ENCODE measurements at regions not wholly inside any gene's neighbourhood (a gene's known extent, or its start where the extent isn't known, plus 50 kb on each side); places are given as distances from the start of the nearest gene placed in this dataset.
A peak's percentile ranks its signal among the peaks of the same experiment; 100 is the strongest.
"Not testable (repeated sequence)": the region's sequence is repeated elsewhere in the genome, so short reads cannot be mapped to it uniquely, and the experiment has no call there.

GRCh38 chr12:105444653-105445102 lies 114.2 kb downstream of the C12orf75 start:
- no peaks in the 10 kb centered on the region for H3K36me3 Mint-ChIP-seq
- DNase-seq = no peak
- no peak for ATAC-seq (ENCODE audit: low read depth in 2 of 2)
- H3K27ac Mint-ChIP-seq = no peak overlapping the region
- H3K9me3 Mint-ChIP-seq = peaks cover 7 to 11% (median 9%) of the 10 kb centered on the region in 7 donors
- no peak overlapping the region for H3K4me3 Mint-ChIP-seq
- H3K27me3 Mint-ChIP-seq = peaks cover 24 to 52% (median 38%) of the 10 kb centered on the region in 3 donors
- H3K4me1 Mint-ChIP-seq = peaks cover 7 to 9% (median 8%) of the 10 kb centered on the region in 3 donors

GRCh38 chr12:105445249-105445648 lies 114.8 kb downstream of the C12orf75 start:
- no peak overlapping the region for H3K4me3 Mint-ChIP-seq
- H3K27ac Mint-ChIP-seq = no peak overlapping the region
- ATAC-seq (ENCODE audit: low read depth in 2 of 2) = no peak
- peaks cover 1 to 3% (median 3%) of the 10 kb centered on the region in 3 donors for H3K4me1 Mint-ChIP-seq
- H3K27me3 Mint-ChIP-seq = peaks cover 27 to 58% (median 42%) of the 10 kb centered on the region in 3 donors
- H3K36me3 Mint-ChIP-seq = no peaks in the 10 kb centered on the region
- no peak for DNase-seq
- peaks cover 1 to 6% (median 3%) of the 10 kb centered on the region in 7 donors for H3K9me3 Mint-ChIP-seq

GRCh38 chr12:105445649-105446048 lies 115.2 kb downstream of the C12orf75 start:
- no peaks in the 10 kb centered on the region for H3K36me3 Mint-ChIP-seq
- peaks cover 0 to 5% (median 2%) of the 10 kb centered on the region in 7 donors for H3K9me3 Mint-ChIP-seq

GRCh38 chr12:105446460-105446859 lies 116.0 kb downstream of the C12orf75 start:
- H3K27ac Mint-ChIP-seq; DNase-seq; H3K4me1 Mint-ChIP-seq; H3K4me3 Mint-ChIP-seq; H3K36me3 Mint-ChIP-seq; ATAC-seq (ENCODE audit: low read depth in 2 of 2); H3K9me3 Mint-ChIP-seq: not testable (repeated sequence)
- H3K27me3 Mint-ChIP-seq = peaks cover 35 to 58% (median 49%) of the 10 kb centered on the region in 3 donors

More at GRCh38 chr12:105445649-105446048, 115.2 kb downstream of the C12orf75 start:
- no peak for DNase-seq
- no peak overlapping the region for H3K4me3 Mint-ChIP-seq
- H3K4me1 Mint-ChIP-seq = peaks cover 0 to 3% (median 0%) of the 10 kb centered on the region in 3 donors
- ATAC-seq (ENCODE audit: low read depth in 2 of 2) = no peak
- H3K27me3 Mint-ChIP-seq = peaks cover 27 to 58% (median 42%) of the 10 kb centered on the region in 3 donors
- H3K27ac Mint-ChIP-seq = no peak overlapping the region

GRCh38 chr12:105449431-105449830 lies 118.9 kb downstream of the C12orf75 start:
- H3K4me1 Mint-ChIP-seq = peaks cover 0 to under 1% (median 0%) of the 10 kb centered on the region in 3 donors
- ATAC-seq (ENCODE audit: low read depth in 2 of 2) (no peak), DNase-seq (no peak)
- no peaks in the 10 kb centered on the region for H3K36me3 Mint-ChIP-seq
- H3K27me3 Mint-ChIP-seq = peaks cover 24 to 41% (median 32%) of the 10 kb centered on the region in 3 donors
- no peak overlapping the region for H3K4me3 Mint-ChIP-seq
- H3K9me3 Mint-ChIP-seq = peaks cover 0 to 1% (median 0%) of the 10 kb centered on the region in 7 donors
- no peak overlapping the region for H3K27ac Mint-ChIP-seq

DNA sequence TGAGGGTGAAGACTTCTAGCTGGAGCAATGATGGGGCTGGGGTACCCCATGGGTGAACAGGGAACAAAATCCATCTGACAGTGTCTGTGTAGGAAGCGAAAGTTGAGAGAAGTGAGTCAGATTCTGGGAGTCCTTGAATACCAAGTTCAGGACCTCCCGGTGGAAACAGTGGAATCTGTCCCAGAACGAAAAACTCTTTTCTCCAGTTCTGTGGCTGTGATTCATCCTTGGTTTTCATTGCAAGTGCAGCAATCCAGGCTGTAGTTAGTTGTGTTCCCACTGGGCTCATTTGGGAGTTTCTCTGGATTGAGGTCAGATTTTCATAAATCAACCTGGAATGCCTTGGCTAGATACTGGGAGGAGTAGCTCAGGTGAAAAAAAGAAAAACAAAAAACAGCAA lies 120.7 kb downstream of the C12orf75 start:
- peaks cover 0 to 1% (median 0%) of the 10 kb centered on the region in 7 donors for H3K9me3 Mint-ChIP-seq
- ATAC-seq (ENCODE audit: low read depth in 2 of 2) (no peak), DNase-seq (no peak)
- H3K36me3 Mint-ChIP-seq = no peaks in the 10 kb centered on the region
- H3K27ac Mint-ChIP-seq = no peak overlapping the region
- H3K4me3 Mint-ChIP-seq = no peak overlapping the region
- peaks cover 22 to 38% (median 30%) of the 10 kb centered on the region in 3 donors for H3K27me3 Mint-ChIP-seq
- H3K4me1 Mint-ChIP-seq = no peaks in the 10 kb centered on the region

GRCh38 chr12:105451798-105452197 lies 121.3 kb downstream of the C12orf75 start:
- Mint-ChIP-seq H3K36me3 (no peaks in the 10 kb centered on the region), H3K4me1 (no peaks in the 10 kb centered on the region), H3K27me3 (peaks cover 22 to 38% (median 27%) of the 10 kb centered on the region in 3 donors), H3K9me3 (no peaks in the 10 kb centered on the region), H3K4me3 (no peak overlapping the region), H3K27ac (peak overlapping the region in 1 of 6 donors; percentile 16)
- no peak for ATAC-seq (ENCODE audit: low read depth in 2 of 2)
- DNase-seq = no peak

DNA sequence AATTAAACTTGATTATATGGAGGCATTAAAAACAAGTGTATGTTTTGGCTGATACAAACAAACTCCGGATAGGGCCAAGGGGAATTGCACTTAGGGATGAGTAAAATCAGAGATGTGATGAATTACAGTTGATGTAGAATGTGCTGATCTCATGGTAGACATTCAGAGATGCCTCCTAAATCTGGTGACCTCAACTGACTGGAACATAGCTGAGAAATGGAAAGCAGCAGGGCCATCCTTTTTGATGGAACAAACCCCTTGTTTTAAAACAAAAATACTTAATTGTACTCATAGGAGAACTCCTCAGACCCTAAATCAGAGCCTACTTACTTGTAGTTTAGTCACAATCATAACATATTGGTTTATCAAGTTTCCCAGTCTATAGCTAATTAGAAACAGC lies 122.8 kb downstream of the C12orf75 start:
- peak overlapping the region in 1 of 6 donors; percentile 8 for H3K27ac Mint-ChIP-seq
- H3K4me1 Mint-ChIP-seq = no peaks in the 10 kb centered on the region
- H3K4me3 Mint-ChIP-seq = no peak overlapping the region
- peaks cover 20 to 40% (median 20%) of the 10 kb centered on the region in 3 donors for H3K27me3 Mint-ChIP-seq
- no peaks in the 10 kb centered on the region for H3K36me3 Mint-ChIP-seq
- DNase-seq = no peak
- H3K9me3 Mint-ChIP-seq = peaks cover 0 to 3% (median 1%) of the 10 kb centered on the region in 7 donors
- ATAC-seq (ENCODE audit: low read depth in 2 of 2) = no peak

- Mint-ChIP-seq H3K4me3 (no peak overlapping the region), H3K27ac (no peak overlapping the region), H3K27me3 (peaks cover 19 to 40% (median 25%) of the 10 kb centered on the region in 3 donors), H3K9me3 (peaks cover 2 to 13% (median 5%) of the 10 kb centered on the region in 7 donors), H3K4me1 (no peaks in the 10 kb centered on the region), H3K36me3 (no peaks in the 10 kb centered on the region)
- DNase-seq (no peak), ATAC-seq (ENCODE audit: low read depth in 2 of 2) (no peak)
Measured at GRCh38 chr12:105454688-105455087, 124.2 kb downstream of the C12orf75 start.

DNA sequence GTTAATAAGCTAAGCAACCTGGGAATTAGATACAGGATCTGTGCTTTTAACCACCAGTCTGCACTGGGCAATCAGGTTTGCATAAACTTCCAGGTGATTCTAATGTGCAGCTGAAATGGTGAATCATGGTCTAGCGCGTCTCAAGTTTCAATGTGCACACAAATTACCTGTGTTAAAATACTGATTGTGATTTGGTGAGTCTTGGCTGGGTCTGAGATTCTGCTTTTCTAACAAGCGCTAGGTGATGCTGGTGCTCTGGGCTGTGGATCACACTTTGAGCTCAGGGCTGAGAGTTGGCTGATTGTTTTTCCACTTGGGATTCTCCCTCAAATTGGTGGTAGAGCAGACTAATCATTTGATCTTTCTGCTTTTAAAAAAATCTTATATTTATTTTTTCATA lies 124.8 kb downstream of the C12orf75 start:
- ATAC-seq (ENCODE audit: low read depth in 2 of 2) = no peak

GRCh38 chr12:105457026-105457425 lies 126.5 kb downstream of the C12orf75 start:
- DNase-seq (no peak), ATAC-seq (ENCODE audit: low read depth in 2 of 2) (no peak)
- H3K4me3 Mint-ChIP-seq = no peak overlapping the region
- no peaks in the 10 kb centered on the region for H3K4me1 Mint-ChIP-seq
- no peak overlapping the region for H3K27ac Mint-ChIP-seq
- H3K36me3 Mint-ChIP-seq = no peaks in the 10 kb centered on the region
- H3K27me3 Mint-ChIP-seq = peaks cover 8 to 46% (median 11%) of the 10 kb centered on the region in 3 donors
- H3K9me3 Mint-ChIP-seq = peaks cover 2 to 13% (median 5%) of the 10 kb centered on the region in 7 donors

More for the DNA sequence above, 124.8 kb downstream of the C12orf75 start:
- Mint-ChIP-seq H3K4me3 (no peak overlapping the region), H3K4me1 (no peaks in the 10 kb centered on the region), H3K9me3 (peaks cover 2 to 13% (median 5%) of the 10 kb centered on the region in 7 donors), H3K36me3 (no peaks in the 10 kb centered on the region), H3K27ac (no peak overlapping the region), H3K27me3 (peaks cover 15 to 36% (median 22%) of the 10 kb centered on the region in 3 donors)
- no peak for DNase-seq

DNA sequence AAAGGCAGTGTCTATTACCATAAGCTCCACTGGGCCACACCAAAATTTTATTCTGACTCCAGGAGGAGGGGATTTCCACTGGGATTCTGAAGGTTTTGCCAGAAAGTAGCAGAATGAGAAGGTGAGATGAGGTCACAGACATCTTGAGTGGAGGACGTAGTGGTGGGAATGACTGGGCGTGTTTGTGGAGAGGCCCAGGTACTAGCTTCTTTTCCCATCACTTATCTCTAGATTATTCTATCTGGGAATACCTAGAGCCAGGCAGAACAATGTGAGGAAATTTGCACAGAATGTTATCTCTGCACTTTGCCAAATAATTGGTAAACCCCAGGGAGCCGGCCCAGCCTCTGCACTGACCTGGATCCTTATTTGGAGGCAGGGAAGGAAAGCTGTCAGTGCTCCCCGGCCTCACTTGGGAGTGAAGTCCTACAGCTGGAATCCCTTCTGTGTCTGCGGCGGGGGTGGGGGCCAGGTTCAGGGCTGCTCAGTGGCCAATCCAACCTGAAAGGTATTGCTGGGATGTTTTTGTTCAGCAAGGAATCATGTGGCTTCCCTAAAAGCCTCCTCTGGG lies 129.4 kb downstream of the C12orf75 start:
- peaks cover 8 to 46% (median 13%) of the 10 kb centered on the region in 3 donors for H3K27me3 Mint-ChIP-seq
- H3K27ac Mint-ChIP-seq = no peak overlapping the region
- no peak overlapping the region for H3K4me3 Mint-ChIP-seq
- ATAC-seq (ENCODE audit: low read depth in 2 of 2) = no peak
- H3K9me3 Mint-ChIP-seq = peaks cover 2 to 13% (median 5%) of the 10 kb centered on the region in 7 donors
- H3K36me3 Mint-ChIP-seq = no peaks in the 10 kb centered on the region
- no peaks in the 10 kb centered on the region for H3K4me1 Mint-ChIP-seq
- no peak for DNase-seq

DNA sequence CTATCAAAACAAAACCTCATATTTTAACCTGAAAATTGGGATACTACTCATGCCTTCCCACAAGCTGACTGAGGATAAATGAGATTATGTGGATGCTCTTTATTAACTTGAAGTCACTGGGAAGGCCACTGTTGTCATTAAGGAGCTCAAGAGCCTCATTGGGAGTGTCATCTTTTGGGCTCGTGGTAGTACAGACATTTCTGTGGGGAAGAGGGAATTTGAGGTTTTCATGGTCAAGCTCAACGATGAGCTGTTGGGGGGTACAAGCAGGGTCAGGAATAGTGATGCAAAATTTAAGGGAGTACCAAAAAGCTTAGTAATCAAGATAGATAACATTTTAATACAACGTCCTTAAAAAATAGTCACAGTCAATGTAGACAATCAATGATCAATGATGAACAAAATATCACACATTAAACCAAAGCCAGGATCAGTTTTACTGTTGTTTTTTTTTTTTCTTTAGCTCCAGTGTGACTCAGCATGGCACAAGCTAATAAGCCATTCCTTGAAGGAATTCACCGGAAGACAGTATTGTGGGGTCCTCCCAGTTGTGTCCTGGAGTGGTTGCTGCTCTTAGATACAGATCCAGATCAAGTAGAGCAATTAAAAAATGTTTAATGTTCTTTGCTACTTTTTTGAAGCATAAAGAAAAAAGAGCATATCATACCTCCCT lies 130.9 kb downstream of the C12orf75 start:
- no peak for ATAC-seq (ENCODE audit: low read depth in 2 of 2)
- Mint-ChIP-seq H3K27me3 (peaks cover 8 to 53% (median 17%) of the 10 kb centered on the region in 3 donors), H3K4me1 (no peaks in the 10 kb centered on the region), H3K27ac (no peak overlapping the region), H3K36me3 (no peaks in the 10 kb centered on the region), H3K9me3 (peaks cover 2 to 13% (median 5%) of the 10 kb centered on the region in 7 donors), H3K4me3 (no peak overlapping the region)
- no peak for DNase-seq
